Heart left ventricle (tissue), 13 donors: ENCODE measurements at regions not wholly inside any gene's neighbourhood (a gene's known extent, or its start where the extent isn't known, plus 50 kb on each side); places are given as distances from the start of the nearest gene placed in this dataset.

ENCODE experiments used
- CTCF ChIP-seq, 12 donors: fragments of 200-600 bp; sonication (generic) in 4 of 12; IDR thresholded peaks; one replicate each; pipeline versions ENCODE4 v1.5.0 to v1.8.0; 2018 to 2022; ENCODE audit warnings: antibody characterized with exemption in 12 of 12, mild to moderate bottlenecking in 5 of 12
- POLR2A ChIP-seq, 2 donors: fragments of 450-650 bp; IDR thresholded peaks; one replicate each; pipeline ENCODE4 v1.6.1; 2017; ENCODE audit warnings: antibody characterized with exemption in 2 of 2, mild to moderate bottlenecking in 2 of 2, moderate library complexity in 2 of 2
- donor health status: ischemic (EF 13 %, LVEDD 7.1; RV severe dilation, severe dysfunction).
- donor health status: DM: no; HTN: yes; CAD: no.
- donor health status: DM: no; HTN: no; CAD: no.
- donor health status: ischemic (EF 25% LVEDD 6.9; RV normal size, moderate dysfunction).
- donor health status: ischemic (EF 25% LVEDD 5.7; RV mildly dilated, moderate dysfunction).
- donor health status: ischemic (EF 35%, LVEDD 5.7; RV mildly dilated, moderate dysfunction).
- donor health status: nonischemic (EF 11% LVEDD 7.7; RV severe dilation, severe dysfunction).
- donor health status: DM: yes; HTN: yes; CAD: no.
- donor health status: PGD.
- donor health status: ischemic (EF 29% LVEDD 5.4; RV normal size, mild dysfunction).
- donor health status: nonischemic (EF 23%, LVEDD 6.1; RV moderate dilation, normal function).

GRCh38 chr20:53827292-53828087, 233.9 kb upstream of the ZNF217 start:
- no peak for TF ChIP-seq CTCF (IDR thresholded peaks at IDR 0.05)
- TF ChIP-seq POLR2A (IDR thresholded peaks at IDR 0.05) = no peak
